ENCODE measurements at regions not wholly inside any gene's neighbourhood (a gene's known extent, or its start where the extent isn't known, plus 50 kb on each side); places are given as distances from the start of the nearest gene placed in this dataset.
A peak's percentile ranks its signal among the peaks of the same experiment; 100 is the strongest.

GRCh38 chr10:125343118-125343925, 183.0 kb upstream of the CTBP2 start:
- H3K36me3 ChIP-seq (ENCODE audit: control insufficient read depth in 4 of 4, insufficient read depth in 4 of 4, low read length in 3 of 4) = no peaks in the 10 kb centered on the region
- WGBS (ENCODE audit: insufficient coverage) = 57% methylated on average over 2 of the region's 10 CpGs
- DNase-seq = peak; percentile 20 to 50 (median 37)
- no peaks in the 10 kb centered on the region for H3K9me3 ChIP-seq (ENCODE audit: control extremely low read depth in 1 of 5, control insufficient read depth in 4 of 5, insufficient read depth in 2 of 5, low read depth in 1 of 5, low read length in 4 of 5)
- no peak overlapping the region for H3K4me3 ChIP-seq (ENCODE audit: control insufficient read depth in 1 of 7, extremely low read depth in 1 of 7, insufficient read depth in 4 of 7, low read depth in 2 of 7, low read length in 6 of 7)
- no peak overlapping the region for H3K27ac ChIP-seq (ENCODE audit: insufficient read depth in 1 of 2, low read depth in 1 of 2, low read length in 2 of 2, poor library complexity in 1 of 2, severe bottlenecking in 2 of 2)
- H3K27me3 ChIP-seq (replicated peaks in 2 of 5; ENCODE audit: control insufficient read depth in 4 of 5, insufficient read depth in 5 of 5, low read length in 4 of 5) = peaks cover 0 to 8% (median 2%) of the 10 kb centered on the region in 5 experiments
- ChIA-PET POLR2A (no interaction called here), CTCF (interaction anchor here (0.7 to 2.5 kb wide), 7 partner anchors 8 to 351 kb away, joined by 3 to 8 read pairs (median 5); no protein-coding TSS in a partner anchor)
- no peaks in the 10 kb centered on the region for H3K4me1 ChIP-seq (ENCODE audit: control extremely low read depth in 1 of 4, control insufficient read depth in 4 of 4, insufficient read depth in 4 of 4, low read length in 3 of 4)

GRCh38 chr10:125341611-125342010, 181.2 kb upstream of the CTBP2 start:
- Histone ChIP-seq H3K4me1 (ENCODE audit: control extremely low read depth in 1 of 4, control insufficient read depth in 4 of 4, insufficient read depth in 4 of 4, low read length in 3 of 4) (no peaks in the 10 kb centered on the region), H3K27ac (ENCODE audit: insufficient read depth in 1 of 2, low read depth in 1 of 2, low read length in 2 of 2, poor library complexity in 1 of 2, severe bottlenecking in 2 of 2) (no peak overlapping the region), H3K4me3 (ENCODE audit: control insufficient read depth in 1 of 7, extremely low read depth in 1 of 7, insufficient read depth in 4 of 7, low read depth in 2 of 7, low read length in 6 of 7) (no peak overlapping the region), H3K9me3 (ENCODE audit: control extremely low read depth in 1 of 5, control insufficient read depth in 4 of 5, insufficient read depth in 2 of 5, low read depth in 1 of 5, low read length in 4 of 5) (no peaks in the 10 kb centered on the region), H3K27me3 (replicated peaks in 2 of 5; ENCODE audit: control insufficient read depth in 4 of 5, insufficient read depth in 5 of 5, low read length in 4 of 5) (peaks cover 0 to 8% (median 2%) of the 10 kb centered on the region in 5 experiments), H3K36me3 (ENCODE audit: control insufficient read depth in 4 of 4, insufficient read depth in 4 of 4, low read length in 3 of 4) (no peaks in the 10 kb centered on the region)
- 86% methylated on average over 3 of the region's 5 CpGs for WGBS (ENCODE audit: insufficient coverage)
- CTCF ChIA-PET = interaction anchor here (2.5 kb wide), 1 partner anchor 293 kb away, joined by 7 read pairs; no protein-coding TSS in a partner anchor
- no peak for DNase-seq
- POLR2A ChIA-PET = no interaction called here

GRCh38 chr10:125340903-125341302, 180.5 kb upstream of the CTBP2 start:
- H3K36me3 ChIP-seq (ENCODE audit: control insufficient read depth in 4 of 4, insufficient read depth in 4 of 4, low read length in 3 of 4) = no peaks in the 10 kb centered on the region
- ChIA-PET CTCF (interaction anchor here (2.5 kb wide), 1 partner anchor 292 kb away, joined by 7 read pairs; no protein-coding TSS in a partner anchor), POLR2A (no interaction called here)
- H3K9me3 ChIP-seq (ENCODE audit: control extremely low read depth in 1 of 5, control insufficient read depth in 4 of 5, insufficient read depth in 2 of 5, low read depth in 1 of 5, low read length in 4 of 5) = no peaks in the 10 kb centered on the region
- WGBS (ENCODE audit: insufficient coverage) = 100% methylated on average over 2 of the region's 4 CpGs
- no peaks in the 10 kb centered on the region for H3K4me1 ChIP-seq (ENCODE audit: control extremely low read depth in 1 of 4, control insufficient read depth in 4 of 4, insufficient read depth in 4 of 4, low read length in 3 of 4)
- H3K27ac ChIP-seq (ENCODE audit: insufficient read depth in 1 of 2, low read depth in 1 of 2, low read length in 2 of 2, poor library complexity in 1 of 2, severe bottlenecking in 2 of 2) = no peak overlapping the region
- H3K27me3 ChIP-seq (replicated peaks in 2 of 5; ENCODE audit: control insufficient read depth in 4 of 5, insufficient read depth in 5 of 5, low read length in 4 of 5) = peaks cover 0 to 8% (median 2%) of the 10 kb centered on the region in 5 experiments
- no peak overlapping the region for H3K4me3 ChIP-seq (ENCODE audit: control insufficient read depth in 1 of 7, extremely low read depth in 1 of 7, insufficient read depth in 4 of 7, low read depth in 2 of 7, low read length in 6 of 7)
- DNase-seq = no peak

- no peak for DNase-seq
- H3K4me1 ChIP-seq (ENCODE audit: control extremely low read depth in 1 of 4, control insufficient read depth in 4 of 4, insufficient read depth in 4 of 4, low read length in 3 of 4) = no peaks in the 10 kb centered on the region
- POLR2A ChIA-PET = no interaction called here
- H3K27ac ChIP-seq (ENCODE audit: insufficient read depth in 1 of 2, low read depth in 1 of 2, low read length in 2 of 2, poor library complexity in 1 of 2, severe bottlenecking in 2 of 2) = no peak overlapping the region
- H3K36me3 ChIP-seq (ENCODE audit: control insufficient read depth in 4 of 4, insufficient read depth in 4 of 4, low read length in 3 of 4) = no peaks in the 10 kb centered on the region
- H3K9me3 ChIP-seq (ENCODE audit: control extremely low read depth in 1 of 5, control insufficient read depth in 4 of 5, insufficient read depth in 2 of 5, low read depth in 1 of 5, low read length in 4 of 5) = peaks cover 0 to 2% (median 0%) of the 10 kb centered on the region in 5 experiments
- 96% methylated on average over 5 of the region's 5 CpGs for WGBS (ENCODE audit: insufficient coverage)
- CTCF ChIA-PET = no interaction called here
- peaks cover 0 to 3% (median 0%) of the 10 kb centered on the region in 5 experiments for H3K27me3 ChIP-seq (replicated peaks in 2 of 5; ENCODE audit: control insufficient read depth in 4 of 5, insufficient read depth in 5 of 5, low read length in 4 of 5)
- H3K4me3 ChIP-seq (ENCODE audit: control insufficient read depth in 1 of 7, extremely low read depth in 1 of 7, insufficient read depth in 4 of 7, low read depth in 2 of 7, low read length in 6 of 7) = no peak overlapping the region
Measured at GRCh38 chr10:125337510-125337909, 177.1 kb upstream of the CTBP2 start.

GRCh38 chr10:125334545-125334944, 174.2 kb upstream of the CTBP2 start:
- no peak for DNase-seq
- ChIA-PET POLR2A (no interaction called here), CTCF (interaction anchor here (1.5 kb wide), 1 partner anchor 9 kb away, joined by 3 read pairs; no protein-coding TSS in a partner anchor)
- Histone ChIP-seq H3K4me1 (ENCODE audit: control extremely low read depth in 1 of 4, control insufficient read depth in 4 of 4, insufficient read depth in 4 of 4, low read length in 3 of 4) (no peaks in the 10 kb centered on the region), H3K4me3 (ENCODE audit: control insufficient read depth in 1 of 7, extremely low read depth in 1 of 7, insufficient read depth in 4 of 7, low read depth in 2 of 7, low read length in 6 of 7) (no peak overlapping the region), H3K27me3 (replicated peaks in 2 of 5; ENCODE audit: control insufficient read depth in 4 of 5, insufficient read depth in 5 of 5, low read length in 4 of 5) (peaks cover 0 to 1% (median 0%) of the 10 kb centered on the region in 5 experiments), H3K36me3 (ENCODE audit: control insufficient read depth in 4 of 4, insufficient read depth in 4 of 4, low read length in 3 of 4) (no peaks in the 10 kb centered on the region), H3K27ac (ENCODE audit: insufficient read depth in 1 of 2, low read depth in 1 of 2, low read length in 2 of 2, poor library complexity in 1 of 2, severe bottlenecking in 2 of 2) (no peak overlapping the region), H3K9me3 (ENCODE audit: control extremely low read depth in 1 of 5, control insufficient read depth in 4 of 5, insufficient read depth in 2 of 5, low read depth in 1 of 5, low read length in 4 of 5) (peaks cover 0 to 2% (median 0%) of the 10 kb centered on the region in 5 experiments)
- WGBS (ENCODE audit: insufficient coverage) = 93% methylated on average over 2 of the region's 2 CpGs

GRCh38 chr10:125333769-125334168, 173.4 kb upstream of the CTBP2 start:
- DNase-seq = no peak
- 100% methylated on average over 1 of the region's 1 CpG for WGBS (ENCODE audit: insufficient coverage)
- Histone ChIP-seq H3K4me3 (ENCODE audit: control insufficient read depth in 1 of 7, extremely low read depth in 1 of 7, insufficient read depth in 4 of 7, low read depth in 2 of 7, low read length in 6 of 7) (no peak overlapping the region), H3K27ac (ENCODE audit: insufficient read depth in 1 of 2, low read depth in 1 of 2, low read length in 2 of 2, poor library complexity in 1 of 2, severe bottlenecking in 2 of 2) (no peak overlapping the region), H3K9me3 (ENCODE audit: control extremely low read depth in 1 of 5, control insufficient read depth in 4 of 5, insufficient read depth in 2 of 5, low read depth in 1 of 5, low read length in 4 of 5) (peaks cover 0 to 2% (median 0%) of the 10 kb centered on the region in 5 experiments), H3K36me3 (ENCODE audit: control insufficient read depth in 4 of 4, insufficient read depth in 4 of 4, low read length in 3 of 4) (no peaks in the 10 kb centered on the region), H3K27me3 (replicated peaks in 2 of 5; ENCODE audit: control insufficient read depth in 4 of 5, insufficient read depth in 5 of 5, low read length in 4 of 5) (peaks cover 0 to 1% (median 0%) of the 10 kb centered on the region in 5 experiments), H3K4me1 (ENCODE audit: control extremely low read depth in 1 of 4, control insufficient read depth in 4 of 4, insufficient read depth in 4 of 4, low read length in 3 of 4) (no peaks in the 10 kb centered on the region)
- CTCF ChIA-PET = interaction anchor here (1.5 kb wide), 1 partner anchor 9 kb away, joined by 3 read pairs; no protein-coding TSS in a partner anchor
- POLR2A ChIA-PET = no interaction called here

- CTCF ChIA-PET = interaction anchor here (1.5 kb wide), 1 partner anchor 10 kb away, joined by 3 read pairs; no protein-coding TSS in a partner anchor
Measured at GRCh38 chr10:125333209-125333591, 172.8 kb upstream of the CTBP2 start.

More at GRCh38 chr10:125333209-125333591, 172.8 kb upstream of the CTBP2 start:
- Histone ChIP-seq H3K4me1 (ENCODE audit: control extremely low read depth in 1 of 4, control insufficient read depth in 4 of 4, insufficient read depth in 4 of 4, low read length in 3 of 4) (no peaks in the 10 kb centered on the region), H3K36me3 (ENCODE audit: control insufficient read depth in 4 of 4, insufficient read depth in 4 of 4, low read length in 3 of 4) (no peaks in the 10 kb centered on the region), H3K27me3 (replicated peaks in 2 of 5; ENCODE audit: control insufficient read depth in 4 of 5, insufficient read depth in 5 of 5, low read length in 4 of 5) (peaks cover 0 to 1% (median 0%) of the 10 kb centered on the region in 5 experiments), H3K27ac (ENCODE audit: insufficient read depth in 1 of 2, low read depth in 1 of 2, low read length in 2 of 2, poor library complexity in 1 of 2, severe bottlenecking in 2 of 2) (no peak overlapping the region), H3K9me3 (ENCODE audit: control extremely low read depth in 1 of 5, control insufficient read depth in 4 of 5, insufficient read depth in 2 of 5, low read depth in 1 of 5, low read length in 4 of 5) (peaks cover 0 to 2% (median 0%) of the 10 kb centered on the region in 5 experiments), H3K4me3 (ENCODE audit: control insufficient read depth in 1 of 7, extremely low read depth in 1 of 7, insufficient read depth in 4 of 7, low read depth in 2 of 7, low read length in 6 of 7) (no peak overlapping the region)
- WGBS (ENCODE audit: insufficient coverage) = 84% methylated on average over 2 of the region's 4 CpGs
- POLR2A ChIA-PET = no interaction called here
- no peak for DNase-seq

Measured in common myeloid progenitor, CD34-positive (primary cell).